HepG2 (cell line): ENCODE measurements at regions not wholly inside any gene's neighbourhood (a gene's known extent, or its start where the extent isn't known, plus 50 kb on each side); places are given as distances from the start of the nearest gene placed in this dataset.
A peak's percentile ranks its signal among the peaks of the same experiment; 100 is the strongest.

Experiments
- ATAC-seq: fragments of 200-7000 bp; cut with Tn5 transposase; 3 replicates; pipeline ENCODE4 v1.9.1; 2020; ENCODE audit warnings: mild to moderate bottlenecking, moderate library complexity
- BruUV-seq: library from RNA; stranded (reverse); fragments of 400-500 nt; replicated peaks from 2 replicates; lab custom pipeline; 2021; lab: Mats Ljungman, UMichigan
- CTCF ChIA-PET: fragments of 300-600 bp; formaldehyde crosslinking; extraction: SDS; loops from one replicate; lab custom pipeline; 2021; ENCODE audit warnings: low total read pairs, inconsistent platforms, low intra/inter-chr PET ratio; lab: Yijun Ruan, JAX
- POLR2A ChIA-PET: fragments of 350-600 bp; sonication (Branson Sonifier 250); formaldehyde crosslinking; loops from one replicate; lab custom pipeline; 2020; ENCODE audit warnings: antibody characterized with exemption, inconsistent platforms; lab: Yijun Ruan, JAX
- DNase-seq: peaks from one replicate; pipeline ENCODE4 v3.0.0-alpha.2; 2015; ENCODE audit warnings: low spot score
- FAIRE-seq: peaks from 3 replicates; lab custom pipeline; 2011; peaks lifted over from hg19 to GRCh38; lab: Jason Lieb, UNC
- H2AFZ ChIP-seq: one replicate; pipeline ENCODE4 v1.6.1; 2011; ENCODE audit warnings: low read length, inconsistent platforms
- H3K27ac ChIP-seq: fragments of 300-600 bp; 3 replicates; pipeline ENCODE4 v1.8.0; 2011; ENCODE audit warnings: mixed run types, mild to moderate bottlenecking, mixed read lengths, low read length, inconsistent platforms; ENCODE audit not compliant: insufficient read depth; ENCODE audit errors: extremely low read length
- H3K27me3 ChIP-seq, 2 experiments: fragments of 200-600 bp in 1 of 2; 2 replicates in 1 of 2; 3 replicates in 1 of 2; pipeline versions ENCODE4 v1.6.0 to v1.8.0; 2011; ENCODE audit warnings: low read length in 2 of 2, mild to moderate bottlenecking in 2 of 2, moderate library complexity in 2 of 2, inconsistent platforms in 1 of 2; ENCODE audit not compliant: insufficient read depth in 2 of 2, control insufficient read depth in 1 of 2
- H3K36me3 ChIP-seq, 2 experiments: fragments of 200-600 bp in 1 of 2; replicated peaks in 1 of 2; 2 replicates in 1 of 2; 3 replicates in 1 of 2; pipeline versions ENCODE4 v1.5.1 to v1.8.0; 2011; ENCODE audit warnings: low read length in 2 of 2, inconsistent platforms in 1 of 2; ENCODE audit not compliant: insufficient read depth in 2 of 2, control insufficient read depth in 1 of 2
- H3K4me1 ChIP-seq: 2 replicates; pipeline ENCODE4 v1.5.1; 2012; ENCODE audit warnings: low read length, inconsistent platforms; ENCODE audit not compliant: insufficient read depth
- H3K4me2 ChIP-seq: 2 replicates; pipeline ENCODE4 v1.6.0; 2011; ENCODE audit warnings: low read depth, low read length, inconsistent platforms
- H3K4me3 ChIP-seq, 3 experiments: fragments of 200-600 bp in 1 of 3; sonication (generic), shearing (Covaris generic) in 1 of 3; replicated peaks in 1 of 3; 2 replicates each; pipeline ENCODE4 v1.5.1; 2011 to 2016; ENCODE audit warnings: low read length in 3 of 3, inconsistent platforms in 2 of 3, low read depth in 2 of 3, mild to moderate bottlenecking in 2 of 3, control low read depth in 1 of 3, mixed read lengths in 1 of 3; ENCODE audit not compliant: insufficient read depth in 1 of 3
- H3K79me2 ChIP-seq: one replicate; pipeline ENCODE4 v1.6.1; 2011; ENCODE audit warnings: low read length, inconsistent platforms; ENCODE audit not compliant: insufficient read depth
- H3K9ac ChIP-seq: 2 replicates; pipeline ENCODE4 v1.6.0; 2011; ENCODE audit warnings: mild to moderate bottlenecking, low read depth, low read length, inconsistent platforms; ENCODE audit not compliant: insufficient read depth
- H3K9me3 ChIP-seq: 2 replicates; pipeline ENCODE4 v1.5.1; 2012; ENCODE audit warnings: mild to moderate bottlenecking, low read length
- H4K20me1 ChIP-seq: 2 replicates; pipeline ENCODE4 v1.6.0; 2011; ENCODE audit warnings: inconsistent platforms, mild to moderate bottlenecking, low read length, moderate library complexity; ENCODE audit not compliant: insufficient read depth
- ATF7 ChIP-seq, 2 experiments: fragments of 450-650 bp in 1 of 2; sonication (generic) in 1 of 2; formaldehyde crosslinking in 1 of 2; IDR thresholded peaks; 2 replicates each; pipeline versions ENCODE4 v1.4.0 to v1.6.1; 2016 to 2020; ENCODE audit warnings: antibody characterized with exemption in 1 of 2, mild to moderate bottlenecking in 1 of 2, missing genetic modification reagents in 1 of 2
- CREB1 ChIP-seq, 2 experiments: fragments of 450-650 bp in 1 of 2; IDR thresholded peaks; 2 replicates each; pipeline ENCODE4 v1.6.1; 2016 to 2017; ENCODE audit warnings: control low read depth in 1 of 2, mild to moderate bottlenecking in 1 of 2, missing compliant biosample characterization in 1 of 2, missing genetic modification characterization in 1 of 2
- GATA4 ChIP-seq: sonication (generic); IDR thresholded peaks from 2 replicates; pipeline ENCODE4 v1.6.1; 2016; ENCODE audit warnings: antibody characterized with exemption, low read depth, borderline replicate concordance
- LBX2 ChIP-seq: sonication (generic); formaldehyde crosslinking; IDR thresholded peaks from 2 replicates; pipeline ENCODE4 v1.5.0; 2020; ENCODE audit warnings: missing genetic modification reagents, mild to moderate bottlenecking, borderline replicate concordance
- MAFF ChIP-seq: IDR thresholded peaks from 2 replicates; pipeline ENCODE4 v1.6.1; 2011; ENCODE audit warnings: low read depth, low read length, improper control_type of control experiment
- MAFK ChIP-seq, 2 experiments: IDR thresholded peaks in 1 of 2; conservative IDR thresholded peaks in 1 of 2; 2 replicates each; pipeline ENCODE4 v1.6.1; 2011; ENCODE audit warnings: improper control_type of control experiment in 2 of 2, low read length in 2 of 2
- MNT ChIP-seq: fragments of 450-650 bp; IDR thresholded peaks from 2 replicates; pipeline ENCODE4 v1.6.1; 2016
- ZBTB46 ChIP-seq: sonication (generic); formaldehyde crosslinking; IDR thresholded peaks from 2 replicates; pipeline ENCODE4 v1.4.0; 2020; ENCODE audit warnings: mild to moderate bottlenecking, missing genetic modification reagents, borderline replicate concordance
- ZNF607 ChIP-seq: sonication (generic); formaldehyde crosslinking; IDR thresholded peaks from 2 replicates; pipeline ENCODE4 v1.5.1; 2020; ENCODE audit warnings: missing genetic modification reagents, mild to moderate bottlenecking, borderline replicate concordance
- ZNF629 ChIP-seq: sonication (generic); formaldehyde crosslinking; conservative IDR thresholded peaks from 2 replicates; pipeline ENCODE4 v1.5.0; 2020; ENCODE audit warnings: missing genetic modification reagents
- WGBS: methylation state at CpG from one replicate; pipeline ENCODE4 v1.1.6; 2017; ENCODE audit warnings: low lambda C conversion rate; 5-methylcytosine and 5-hydroxymethylcytosine counted together
- in situ Hi-C: cut with HindIII; loops from 2 replicates; pipeline ENCODE4 v1.10.0; 2017; ENCODE audit warnings: low pct_unique_long_range_greater_than_20kb; ENCODE audit not compliant: extremely low pct_ligation_motif_present
- intact Hi-C: fragments of 100-400 bp; cut with micrococcal nuclease; formaldehyde crosslinking; loops from one replicate; pipeline ENCODE4 v1.10.0; 2022; ENCODE audit not compliant: unreplicated experiment

GRCh38 chr16:49019081-49019633 is 262.5 kb downstream of the CBLN1 start:
- H3K4me2 ChIP-seq, result no peak overlapping the region
- H3K36me3 ChIP-seq, result no peaks in the 10 kb centered on the region
- 9% methylated on average over 11 of the region's 14 CpGs for WGBS
- H3K27ac ChIP-seq, result no peak overlapping the region
- peaks cover 0 to 26% of the 10 kb centered on the region in 2 experiments; a peak in 2 of 5 replicates for H3K27me3 ChIP-seq
- no peak overlapping the region for H3K4me3 ChIP-seq
- no TSS peak for BruUV-seq
- TF ChIP-seq GATA4 (no peak), MNT (peak; percentile 80), CREB1 (IDR thresholded peaks at IDR 0.05) (peak; percentile 94), CREB1 (CRISPR knock-in tag; IDR thresholded peaks at IDR 0.05) (no peak), ATF7 (IDR thresholded peaks at IDR 0.05) (peak; percentile 86), ATF7 (CRISPR knock-in tag; IDR thresholded peaks at IDR 0.05) (no peak)
- no peak overlapping the region for H3K9ac ChIP-seq
- no peaks in the 10 kb centered on the region for H3K9me3 ChIP-seq
- ChIA-PET CTCF (no interaction called here), POLR2A (no interaction called here)
- in situ Hi-C loops, result no loop called here
- ATAC-seq (no peak), DNase-seq (no peak), FAIRE-seq (no peak)
- H2AFZ ChIP-seq, result no peak overlapping the region
- no peaks in the 10 kb centered on the region for H4K20me1 ChIP-seq
- no peaks in the 10 kb centered on the region for H3K79me2 ChIP-seq
- intact Hi-C loops, result no loop called here
- H3K4me1 ChIP-seq, result no peaks in the 10 kb centered on the region

- intact Hi-C loops, result no loop called here
- ChIA-PET POLR2A (no interaction called here), CTCF (no interaction called here)
- H4K20me1 ChIP-seq, result no peaks in the 10 kb centered on the region
- H3K36me3 ChIP-seq, result no peaks in the 10 kb centered on the region
- H3K9ac ChIP-seq, result no peak overlapping the region
- H3K27me3 ChIP-seq, result peaks cover 0 to 20% of the 10 kb centered on the region in 2 experiments; a peak in 3 of 5 replicates
- H3K27ac ChIP-seq, result no peak overlapping the region
- peak; percentile 91 for TF ChIP-seq MAFF
- peak; percentile 93 to 95 for TF ChIP-seq MAFK (conservative IDR thresholded peaks at IDR 0.05 in 1 of 2, IDR thresholded peaks at IDR 0.05 in 1 of 2; ENCODE audit: low read length in 2 of 2)
- no peak for TF ChIP-seq ZBTB46
- TF ChIP-seq LBX2, result no peak
- peak; percentile 78 for TF ChIP-seq ZNF629 (CRISPR knock-in tag)
- no peak for TF ChIP-seq ZNF607 (CRISPR knock-in tag)
- no peak for DNase-seq
- no peak overlapping the region for H2AFZ ChIP-seq
- H3K9me3 ChIP-seq, result no peaks in the 10 kb centered on the region
- no peaks in the 10 kb centered on the region for H3K4me1 ChIP-seq
- no peak for ATAC-seq
- in situ Hi-C loops, result no loop called here
- WGBS, result 0% methylated on average over 3 of the region's 3 CpGs
- H3K79me2 ChIP-seq, result no peaks in the 10 kb centered on the region
- no peak overlapping the region for H3K4me3 ChIP-seq
- no peak for FAIRE-seq
- no TSS peak for BruUV-seq
- H3K4me2 ChIP-seq, result no peak overlapping the region
Measured at GRCh38 chr16:49018259-49018931, 263.2 kb downstream of the CBLN1 start.
